ENCODE measurements at regions not wholly inside any gene's neighbourhood (a gene's known extent, or its start where the extent isn't known, plus 50 kb on each side); places are given as distances from the start of the nearest gene placed in this dataset.
"Not testable (repeated sequence)": the region's sequence is repeated elsewhere in the genome, so short reads cannot be mapped to it uniquely, and the experiment has no call there.

- FAIRE-seq = no peak
Observed at GRCh38 chr2:242054406-242054805, 184.9 kb downstream of the RTP5 start.

- no peak for FAIRE-seq
Observed at GRCh38 chr2:242054881-242055801, 185.6 kb downstream of the RTP5 start.

GRCh38 chr2:242056026-242056425 lies 186.5 kb downstream of the RTP5 start:
- FAIRE-seq = no peak

DNA sequence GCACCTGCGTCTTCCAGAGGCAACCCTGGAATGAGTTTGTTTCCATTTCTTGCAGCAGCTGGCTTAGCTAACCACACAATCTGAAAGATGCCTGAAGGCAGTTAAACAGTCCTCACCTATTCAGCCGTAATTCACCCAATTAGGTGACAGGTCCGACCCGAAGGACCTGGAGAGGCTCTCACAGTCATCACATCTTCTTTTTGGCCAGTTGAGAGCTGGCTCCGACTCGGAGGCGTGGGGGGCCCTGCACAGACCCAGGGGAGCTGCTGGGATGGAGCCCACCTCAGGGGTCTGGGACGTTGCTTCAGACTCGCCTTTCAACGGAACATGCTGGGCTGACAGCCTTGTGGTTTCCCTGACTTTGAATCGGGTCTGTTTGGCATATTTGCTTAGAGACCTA lies 187.3 kb downstream of the RTP5 start:
- no peak for FAIRE-seq

DNA sequence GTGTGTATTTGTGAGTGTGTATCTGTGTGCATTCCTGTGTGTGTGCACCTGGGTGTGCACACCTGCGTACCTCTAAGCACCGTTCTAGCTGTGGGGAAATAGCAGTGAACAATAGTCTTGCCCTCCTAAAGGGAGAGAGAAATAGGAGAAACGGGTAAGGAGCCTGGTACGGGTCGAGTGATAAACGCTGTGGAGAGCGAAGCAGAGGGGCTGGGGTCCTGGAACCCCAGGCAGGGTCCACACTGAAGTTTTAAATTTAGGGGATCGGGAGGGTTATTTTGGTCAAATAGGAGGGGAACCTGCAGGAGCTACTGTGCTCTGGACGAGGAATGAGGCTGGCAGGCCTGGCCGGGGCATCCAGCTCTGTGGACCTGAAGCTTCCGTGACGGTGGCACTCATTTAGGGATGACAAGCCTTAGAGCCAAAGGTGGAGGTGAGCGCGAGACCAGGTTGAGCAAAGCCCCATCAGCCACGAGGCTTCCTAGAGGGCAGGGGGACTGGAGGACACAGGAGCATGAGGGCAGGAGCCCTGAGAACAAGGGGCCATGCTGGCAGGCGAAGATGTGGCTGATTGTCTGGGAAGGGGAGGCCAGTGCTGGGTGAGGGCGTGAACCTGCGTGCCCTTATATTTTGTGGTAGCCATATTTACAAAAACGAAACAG lies 188.0 kb downstream of the RTP5 start:
- FAIRE-seq = no peak

GRCh38 chr2:242058116-242058680 lies 188.7 kb downstream of the RTP5 start:
- FAIRE-seq = no peak

- no peak for FAIRE-seq
Observed at GRCh38 chr2:242059566-242059965, 190.0 kb downstream of the RTP5 start.

GRCh38 chr2:242060212-242060835 lies 190.8 kb downstream of the RTP5 start:
- no peak for FAIRE-seq

DNA sequence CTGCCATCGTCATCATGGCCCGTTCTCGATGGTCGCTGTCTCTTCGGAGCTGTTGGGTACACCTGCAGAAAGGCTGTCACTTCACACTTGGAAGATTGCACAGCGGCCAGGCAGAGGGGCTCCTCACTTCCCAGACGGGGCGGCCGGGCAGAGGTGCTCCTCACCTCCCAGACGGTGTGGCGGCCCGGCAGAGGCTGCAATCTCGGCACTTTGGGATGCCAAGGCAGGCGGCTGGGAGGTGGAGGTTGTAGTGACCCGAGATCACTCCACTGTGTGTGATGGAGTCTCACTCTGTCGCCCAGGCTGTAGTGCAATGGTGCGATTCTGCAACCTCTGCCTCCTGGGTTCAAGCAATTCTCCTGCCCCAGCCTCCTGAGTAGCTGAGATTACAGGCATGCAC lies 192.4 kb downstream of the RTP5 start:
- FAIRE-seq = not testable (repeated sequence)

DNA sequence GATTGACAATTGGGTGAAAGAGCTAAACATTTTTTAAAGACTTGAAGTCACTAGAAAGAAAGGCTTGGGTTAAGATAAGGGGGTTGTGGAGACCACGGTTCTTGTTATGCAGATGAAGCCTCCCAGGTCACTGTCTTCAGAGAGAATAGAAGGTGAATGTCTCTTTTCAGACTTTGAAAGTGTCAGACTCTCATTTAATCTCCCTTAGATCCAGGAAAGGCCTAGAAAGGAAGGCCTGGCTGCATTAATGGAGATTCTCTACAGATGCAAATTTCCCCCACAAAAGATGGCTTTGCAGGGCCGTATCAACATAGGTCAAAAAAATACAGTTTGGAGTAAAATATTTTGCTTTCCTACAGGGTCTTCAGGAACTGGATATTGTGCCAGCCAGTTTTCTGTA lies 193.9 kb downstream of the RTP5 start:
- FAIRE-seq = no peak

- FAIRE-seq = no peak
Observed at GRCh38 chr2:242063850-242064249, 194.3 kb downstream of the RTP5 start.

DNA sequence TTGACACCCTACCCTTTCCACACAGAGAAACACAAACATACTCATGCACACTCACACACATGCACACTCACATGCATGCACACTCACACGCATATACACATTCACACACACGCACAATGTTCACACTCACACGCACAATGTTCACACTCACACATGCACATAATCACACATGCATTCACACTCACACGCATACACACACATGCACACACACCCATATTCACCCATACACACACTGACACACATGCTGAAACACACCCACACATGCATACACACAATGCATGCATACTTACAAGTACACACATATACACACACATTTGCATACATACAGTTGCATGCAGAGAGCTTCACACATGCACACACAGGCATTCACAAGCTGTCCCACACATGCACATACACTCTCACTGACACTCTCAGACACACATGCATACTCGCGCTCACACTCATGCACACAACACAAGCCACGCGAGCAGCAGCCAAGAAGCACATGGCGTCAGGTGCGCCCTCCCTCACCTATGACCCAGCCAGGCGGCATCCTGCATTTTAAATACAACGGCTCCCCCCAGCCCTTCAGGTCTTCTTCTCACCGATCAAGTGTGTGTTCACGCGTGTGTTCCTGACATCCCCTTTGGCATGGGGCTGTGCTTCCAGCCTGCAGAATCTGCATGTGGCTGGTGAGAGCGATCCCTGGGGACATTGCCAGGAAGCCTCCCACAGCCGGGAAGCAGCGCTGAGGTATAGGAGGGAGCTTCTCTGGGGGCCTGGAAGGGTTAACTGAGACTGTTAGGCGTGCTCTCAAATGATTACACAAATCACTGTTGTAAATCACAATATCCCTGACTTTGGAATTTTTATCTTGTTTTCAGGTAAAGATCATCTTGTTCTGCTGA lies 195.1 kb downstream of the RTP5 start:
- FAIRE-seq = no peak

DNA sequence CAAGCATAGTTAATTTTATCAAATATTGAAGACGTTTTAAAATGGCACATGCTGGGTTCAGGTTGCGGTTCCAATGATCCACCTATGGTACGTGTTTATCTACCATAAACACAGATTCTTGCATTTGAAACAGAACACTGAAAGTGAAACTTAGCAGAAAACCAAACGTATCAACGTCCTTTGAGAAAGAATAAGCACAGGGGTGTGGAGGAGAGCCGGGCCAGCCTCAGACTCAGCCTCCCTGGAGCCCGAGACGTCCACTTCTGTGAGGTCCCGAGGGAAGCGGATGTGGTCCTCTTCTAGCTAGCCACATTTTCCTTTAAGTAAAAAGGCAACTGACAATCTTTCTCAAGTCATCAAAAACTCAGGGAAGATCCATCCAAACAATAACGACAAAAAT lies 195.9 kb downstream of the RTP5 start:
- no peak for FAIRE-seq

GRCh38 chr2:242069018-242069417 lies 199.5 kb downstream of the RTP5 start:
- no peak for FAIRE-seq

DNA sequence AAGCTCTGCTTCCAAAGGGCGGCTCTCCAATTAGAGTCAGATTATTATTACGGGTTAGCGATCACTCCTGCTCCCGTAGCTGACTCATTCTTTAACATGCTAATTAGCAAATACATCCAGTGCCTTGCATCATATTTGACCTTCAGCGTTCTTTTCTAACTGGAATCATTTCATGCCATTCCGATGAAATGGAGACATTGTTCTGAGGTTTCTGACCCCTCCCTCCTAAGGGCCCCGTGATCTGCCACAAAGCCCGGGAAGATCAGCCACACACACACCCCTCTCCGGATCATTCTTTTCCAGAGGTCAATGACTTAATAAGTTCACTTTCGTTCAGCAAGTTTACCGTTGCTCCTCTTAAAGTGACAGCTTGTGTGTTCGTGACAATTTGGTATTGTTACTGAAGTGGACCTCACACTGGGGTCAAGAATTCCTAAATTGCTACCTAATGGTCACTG lies 200.4 kb downstream of the RTP5 start:
- not testable (repeated sequence) for FAIRE-seq

- FAIRE-seq = not testable (repeated sequence)
Observed at GRCh38 chr2:242070726-242071125, 201.2 kb downstream of the RTP5 start.

- not testable (repeated sequence) for FAIRE-seq
Observed at GRCh38 chr2:242071377-242071776, 201.8 kb downstream of the RTP5 start.

- FAIRE-seq = not testable (repeated sequence)
Observed at GRCh38 chr2:242071936-242072335, 202.4 kb downstream of the RTP5 start.

GRCh38 chr2:242075168-242075567 lies 205.6 kb downstream of the RTP5 start:
- FAIRE-seq = no peak

DNA sequence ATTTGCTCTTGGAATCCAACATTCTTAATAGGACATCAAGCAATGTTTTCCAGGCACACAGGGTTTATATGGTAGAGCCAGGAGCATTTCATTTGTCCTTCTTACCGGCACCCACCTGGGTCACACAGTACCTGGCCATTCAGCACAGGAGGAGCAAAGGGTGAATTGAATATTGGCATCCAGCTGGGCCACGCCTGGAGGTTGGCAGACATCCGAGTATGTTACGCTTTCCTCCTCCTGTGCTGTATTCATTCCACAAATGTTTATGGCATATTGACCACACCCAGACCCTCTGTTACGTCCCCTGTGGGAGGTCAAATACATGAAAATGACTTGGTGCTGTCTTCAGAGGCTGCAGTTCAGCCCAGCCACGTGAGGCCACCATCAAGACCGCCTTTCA lies 206.2 kb downstream of the RTP5 start:
- FAIRE-seq = no peak

DNA sequence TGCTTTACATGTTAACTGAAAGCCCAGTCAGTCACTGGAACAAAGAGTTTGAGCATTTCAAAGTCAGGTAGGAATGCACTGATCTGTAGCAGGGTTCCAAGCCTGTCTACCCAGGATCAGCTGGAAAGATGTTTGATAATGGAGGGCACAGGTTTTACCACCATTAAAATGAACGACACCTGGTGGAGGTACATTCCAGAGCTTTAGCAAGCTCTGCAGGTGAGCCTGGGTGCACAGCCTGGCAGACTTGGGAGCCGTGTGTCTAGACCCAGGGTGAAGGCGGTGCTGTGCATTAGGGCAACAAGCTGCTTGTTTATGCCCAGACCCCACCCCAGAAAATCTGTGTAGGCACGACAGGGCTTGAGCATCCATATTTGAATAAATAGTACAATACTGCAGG lies 206.7 kb downstream of the RTP5 start:
- FAIRE-seq = not testable (repeated sequence)

GRCh38 chr2:242078426-242078825 lies 208.9 kb downstream of the RTP5 start:
- not testable (repeated sequence) for FAIRE-seq
